WTC11 (cell line): ENCODE measurements at regions not wholly inside any gene's neighbourhood (a gene's known extent, or its start where the extent isn't known, plus 50 kb on each side); places are given as distances from the start of the nearest gene placed in this dataset.

Experiments
- ATAC-seq: fragments of 200-7000 bp; cut with Tn5 transposase; 2 replicates; pipeline ENCODE4 v1.10.0; 2021; ENCODE audit warnings: mild to moderate bottlenecking, moderate library complexity
- CTCF ChIA-PET: fragments of 300-600 bp; sonication (Branson Sonifier 250); formaldehyde crosslinking; loops from one replicate; lab custom pipeline; 2021; ENCODE audit warnings: antibody characterized with exemption; lab: Charles Lee
- POLR2A ChIA-PET: fragments of 350-600 bp; sonication (Branson Sonifier 250); formaldehyde crosslinking; loops from one replicate; lab custom pipeline; 2021; ENCODE audit warnings: antibody characterized with exemption; lab: Charles Lee
- DNase-seq: peaks from one replicate; pipeline ENCODE4 v3.0.0; 2021; ENCODE audit warnings: low spot score
- H3K27ac Mint-ChIP-seq: 2 replicates; pipeline ENCODE4 v1.8.0; 2021; ENCODE audit warnings: mixed read lengths
- H3K27me3 Mint-ChIP-seq: 2 replicates; pipeline ENCODE4 v1.8.0; 2021; ENCODE audit warnings: low read depth, mild to moderate bottlenecking, moderate library complexity, mixed read lengths
- H3K36me3 Mint-ChIP-seq: 2 replicates; pipeline ENCODE4 v1.8.0; 2021; ENCODE audit warnings: mixed read lengths
- H3K4me1 Mint-ChIP-seq: 2 replicates; pipeline ENCODE4 v1.8.0; 2022; ENCODE audit warnings: mixed read lengths
- H3K4me3 Mint-ChIP-seq: 2 replicates; pipeline ENCODE4 v1.8.0; 2021; ENCODE audit warnings: mild to moderate bottlenecking, moderate library complexity, mixed read lengths
- H3K9me3 Mint-ChIP-seq: 2 replicates; pipeline ENCODE4 v1.8.0; 2021; ENCODE audit warnings: mixed read lengths
- AFF4 ChIP-seq: sonication (generic); formaldehyde crosslinking; IDR thresholded peaks from 2 replicates; pipeline ENCODE4 v1.8.1; 2023; ENCODE audit warnings: mild to moderate bottlenecking, missing genetic modification reagents, borderline replicate concordance
- ATF2 ChIP-seq: sonication (generic); formaldehyde crosslinking; IDR thresholded peaks from 2 replicates; pipeline ENCODE4 v1.8.1; 2022; ENCODE audit warnings: low read depth, missing genetic modification reagents, borderline replicate concordance
- CTCF ChIP-seq: fragments of 200-600 bp; IDR thresholded peaks from 2 replicates; pipeline ENCODE4 v1.8.0; 2022; ENCODE audit warnings: antibody characterized with exemption
- E2F4 ChIP-seq: sonication (generic); formaldehyde crosslinking; IDR thresholded peaks from 2 replicates; pipeline ENCODE4 v1.8.1; 2022; ENCODE audit warnings: low read depth, mild to moderate bottlenecking, moderate library complexity, missing genetic modification reagents, borderline replicate concordance
- EMX1 ChIP-seq: fragments of 250-450 bp; sonication (Bioruptor Pico); IDR thresholded peaks from 2 replicates; pipeline ENCODE4 v1.8.0; 2021; ENCODE audit warnings: mild to moderate bottlenecking
- ERG ChIP-seq: fragments of 250-450 bp; sonication (Bioruptor Pico); IDR thresholded peaks from 2 replicates; pipeline ENCODE4 v1.8.0; 2021; ENCODE audit warnings: mild to moderate bottlenecking
- ETV6 ChIP-seq: sonication (generic); formaldehyde crosslinking; IDR thresholded peaks from 2 replicates; pipeline ENCODE4 v1.8.1; 2022; ENCODE audit warnings: mild to moderate bottlenecking, missing genetic modification reagents
- FOXK1 ChIP-seq: sonication (generic); formaldehyde crosslinking; IDR thresholded peaks from 2 replicates; pipeline ENCODE4 v1.8.0; 2022; ENCODE audit warnings: mild to moderate bottlenecking, moderate library complexity, missing genetic modification reagents
- GABPB1 ChIP-seq: sonication (generic); formaldehyde crosslinking; IDR thresholded peaks from 2 replicates; pipeline ENCODE4 v1.8.1; 2023; ENCODE audit warnings: mild to moderate bottlenecking, missing genetic modification reagents
- GRHL2 ChIP-seq: fragments of 250-450 bp; sonication (Bioruptor Pico); IDR thresholded peaks from 2 replicates; pipeline ENCODE4 v1.8.0; 2022; ENCODE audit warnings: mild to moderate bottlenecking, moderate library complexity; ENCODE audit not compliant: insufficient replicate concordance, severe bottlenecking
- NFE2L1 ChIP-seq: sonication (generic); formaldehyde crosslinking; IDR thresholded peaks from 2 replicates; pipeline ENCODE4 v1.8.1; 2023; ENCODE audit warnings: missing genetic modification reagents
- NR2C2 ChIP-seq: sonication (generic); formaldehyde crosslinking; IDR thresholded peaks from 2 replicates; pipeline ENCODE4 v1.8.0; 2022; ENCODE audit warnings: mild to moderate bottlenecking, missing genetic modification reagents
- OVOL2 ChIP-seq: fragments of 250-450 bp; sonication (Bioruptor Pico); IDR thresholded peaks from 2 replicates; pipeline ENCODE4 v1.9.0; 2021; ENCODE audit warnings: mild to moderate bottlenecking, borderline replicate concordance
- PREB ChIP-seq: sonication (generic); formaldehyde crosslinking; IDR thresholded peaks from 2 replicates; pipeline ENCODE4 v1.8.1; 2022; ENCODE audit warnings: mild to moderate bottlenecking, missing genetic modification reagents, moderate library complexity, borderline replicate concordance
- RELA ChIP-seq: sonication (generic); formaldehyde crosslinking; IDR thresholded peaks from 2 replicates; pipeline ENCODE4 v1.8.1; 2022; ENCODE audit warnings: missing genetic modification reagents, mild to moderate bottlenecking, borderline replicate concordance
- SMAD4 ChIP-seq: sonication (generic); formaldehyde crosslinking; IDR thresholded peaks from 2 replicates; pipeline ENCODE4 v1.8.0; 2022; ENCODE audit warnings: mild to moderate bottlenecking, missing genetic modification reagents
- TCF7 ChIP-seq: sonication (generic); formaldehyde crosslinking; IDR thresholded peaks from 2 replicates; pipeline ENCODE4 v1.8.0; 2022; ENCODE audit warnings: mild to moderate bottlenecking, low read depth, missing genetic modification reagents, moderate library complexity
- USF2 ChIP-seq: sonication (generic); formaldehyde crosslinking; IDR thresholded peaks from 2 replicates; pipeline ENCODE4 v1.8.1; 2023; ENCODE audit warnings: mild to moderate bottlenecking, missing genetic modification reagents, moderate library complexity
- ZMAT4 ChIP-seq: fragments of 250-450 bp; sonication (Bioruptor Pico); IDR thresholded peaks from 2 replicates; pipeline ENCODE4 v1.9.0; 2021; ENCODE audit warnings: mild to moderate bottlenecking
- ZNF219 ChIP-seq: sonication (generic); formaldehyde crosslinking; IDR thresholded peaks from 2 replicates; pipeline ENCODE4 v1.8.0; 2023; ENCODE audit warnings: missing genetic modification reagents, mild to moderate bottlenecking, borderline replicate concordance
- ZNF232 ChIP-seq: sonication (generic); formaldehyde crosslinking; IDR thresholded peaks from 2 replicates; pipeline ENCODE4 v1.8.0; 2022; ENCODE audit warnings: mild to moderate bottlenecking, missing genetic modification reagents
- ZNF396 ChIP-seq: fragments of 250-450 bp; sonication (Bioruptor Pico); IDR thresholded peaks from 2 replicates; pipeline ENCODE4 v1.8.0; 2021; ENCODE audit warnings: mild to moderate bottlenecking, moderate library complexity, borderline replicate concordance
- ZNF416 ChIP-seq: fragments of 250-450 bp; sonication (Bioruptor Pico); IDR thresholded peaks from 2 replicates; pipeline ENCODE4 v1.9.0; 2021; ENCODE audit warnings: mild to moderate bottlenecking, inconsistent platforms
- ZNF425 ChIP-seq: fragments of 250-450 bp; sonication (Bioruptor Pico); conservative IDR thresholded peaks from 2 replicates; pipeline ENCODE4 v1.9.0; 2021; ENCODE audit warnings: mild to moderate bottlenecking

GRCh38 chr3:148184798-148185197 is 512.9 kb upstream of the AGTR1 start (continued):
- no peak for TF ChIP-seq AFF4 (CRISPR knock-in tag)
- TF ChIP-seq EMX1 (CRISPR knock-in tag), result no peak
- no peak for TF ChIP-seq FOXK1 (CRISPR knock-in tag)
- no peak for TF ChIP-seq ATF2 (CRISPR knock-in tag)
- no peak for TF ChIP-seq ZNF425 (CRISPR knock-in tag)
- TF ChIP-seq PREB (CRISPR knock-in tag), result no peak
- TF ChIP-seq ERG, result no peak
- no peak for TF ChIP-seq NFE2L1 (CRISPR knock-in tag)
- TF ChIP-seq CTCF, result no peak
- no peak for TF ChIP-seq ZNF396 (CRISPR knock-in tag)
- TF ChIP-seq OVOL2, result no peak
- TF ChIP-seq SMAD4 (CRISPR knock-in tag), result no peak
- TF ChIP-seq RELA (CRISPR knock-in tag), result no peak
- TF ChIP-seq GABPB1 (CRISPR knock-in tag), result no peak

GRCh38 chr3:148186881-148187280 is 510.8 kb upstream of the AGTR1 start:
- no peak overlapping the region for H3K27ac Mint-ChIP-seq
- TF ChIP-seq GRHL2 (CRISPR knock-in tag), result no peak
- TF ChIP-seq E2F4 (CRISPR knock-in tag), result no peak
- TF ChIP-seq ZMAT4, result no peak
- TF ChIP-seq GABPB1 (CRISPR knock-in tag), result no peak
- no peak for TF ChIP-seq ETV6 (CRISPR knock-in tag)
- TF ChIP-seq ZNF416 (CRISPR knock-in tag), result no peak
- no peak for TF ChIP-seq NR2C2 (CRISPR knock-in tag)
- TF ChIP-seq ZNF219 (CRISPR knock-in tag), result no peak
- TF ChIP-seq ZNF232 (CRISPR knock-in tag), result no peak
- TF ChIP-seq TCF7 (CRISPR knock-in tag), result no peak
- TF ChIP-seq USF2 (CRISPR knock-in tag), result no peak

More at GRCh38 chr3:148186881-148187280, 510.8 kb upstream of the AGTR1 start:
- Mint-ChIP-seq H3K4me3 (no peak overlapping the region), H3K4me1 (no peaks in the 10 kb centered on the region), H3K36me3 (no peaks in the 10 kb centered on the region), H3K9me3 (no peaks in the 10 kb centered on the region), H3K27me3 (no peaks in the 10 kb centered on the region)
- POLR2A ChIA-PET, result no interaction called here
- no peak for DNase-seq
- ATAC-seq, result no peak
- CTCF ChIA-PET, result no interaction called here
